ENCODE measurements at regions not wholly inside any gene's neighbourhood (a gene's known extent, or its start where the extent isn't known, plus 50 kb on each side); places are given as distances from the start of the nearest gene placed in this dataset.

DNA sequence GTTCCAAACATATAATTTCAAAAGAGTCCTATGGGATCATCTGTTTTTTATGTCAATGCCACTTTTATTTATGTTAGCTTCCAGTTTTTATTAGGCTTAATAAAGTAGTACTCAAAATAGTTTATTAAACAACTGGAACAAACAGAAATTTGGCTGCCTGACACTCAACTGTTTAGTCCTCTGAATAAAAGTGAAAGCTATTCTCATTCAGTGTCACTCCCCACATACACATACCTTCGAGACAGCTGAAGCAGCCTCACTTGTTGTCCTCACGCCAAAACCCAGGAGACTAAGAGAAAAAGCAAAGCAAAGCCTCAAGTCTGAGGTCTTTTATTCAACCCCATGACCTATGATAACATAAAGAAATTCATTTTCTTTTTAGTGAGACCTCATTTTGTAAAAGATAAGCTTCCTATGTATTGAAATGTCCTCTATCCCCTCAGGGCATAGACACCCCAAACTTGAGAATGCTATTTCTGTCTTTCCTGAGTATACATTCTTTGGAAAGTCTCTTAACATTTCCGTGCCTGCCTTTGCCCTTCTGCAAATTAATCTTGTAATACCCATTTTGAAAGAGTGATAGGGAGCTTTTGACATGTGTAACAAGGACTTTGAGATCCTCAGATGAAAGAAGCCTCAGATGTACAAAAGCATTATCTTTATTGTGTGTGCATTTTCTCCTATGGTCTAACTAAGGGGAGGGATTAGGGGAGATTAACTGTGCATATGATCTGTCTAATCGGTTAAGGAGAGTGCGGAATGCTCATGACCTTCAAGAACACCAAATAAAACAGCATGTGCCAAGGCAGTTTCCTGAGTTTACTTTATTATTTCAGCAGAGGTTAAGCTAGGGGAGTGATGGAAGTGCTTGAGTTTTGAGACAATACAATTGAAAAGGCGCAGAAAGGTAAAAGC, 1523.7 kb upstream of the PIK3C3 start:
- Histone ChIP-seq H3K4me1 (ENCODE audit: control insufficient read depth in 4 of 4, insufficient read depth in 4 of 4, low read length in 3 of 4) (no peaks in the 10 kb centered on the region), H3K4me3 (ENCODE audit: low read depth in 1 of 3, low read length in 3 of 3) (no peak overlapping the region), H3K27ac (ENCODE audit: low read depth in 1 of 2, low read length in 2 of 2) (no peak overlapping the region), H3K27me3 (ENCODE audit: control insufficient read depth in 4 of 4, insufficient read depth in 4 of 4, low read length in 3 of 4) (no peaks in the 10 kb centered on the region), H3K9me3 (ENCODE audit: control insufficient read depth in 4 of 4, low read length in 3 of 4) (no peaks in the 10 kb centered on the region), H3K36me3 (ENCODE audit: control insufficient read depth in 4 of 4, insufficient read depth in 3 of 4, low read depth in 1 of 4, low read length in 3 of 4) (no peaks in the 10 kb centered on the region), H3K9ac (ENCODE audit: low read depth in 1 of 2, low read length in 2 of 2) (no peak overlapping the region)
- TF ChIP-seq, protein P1, sequence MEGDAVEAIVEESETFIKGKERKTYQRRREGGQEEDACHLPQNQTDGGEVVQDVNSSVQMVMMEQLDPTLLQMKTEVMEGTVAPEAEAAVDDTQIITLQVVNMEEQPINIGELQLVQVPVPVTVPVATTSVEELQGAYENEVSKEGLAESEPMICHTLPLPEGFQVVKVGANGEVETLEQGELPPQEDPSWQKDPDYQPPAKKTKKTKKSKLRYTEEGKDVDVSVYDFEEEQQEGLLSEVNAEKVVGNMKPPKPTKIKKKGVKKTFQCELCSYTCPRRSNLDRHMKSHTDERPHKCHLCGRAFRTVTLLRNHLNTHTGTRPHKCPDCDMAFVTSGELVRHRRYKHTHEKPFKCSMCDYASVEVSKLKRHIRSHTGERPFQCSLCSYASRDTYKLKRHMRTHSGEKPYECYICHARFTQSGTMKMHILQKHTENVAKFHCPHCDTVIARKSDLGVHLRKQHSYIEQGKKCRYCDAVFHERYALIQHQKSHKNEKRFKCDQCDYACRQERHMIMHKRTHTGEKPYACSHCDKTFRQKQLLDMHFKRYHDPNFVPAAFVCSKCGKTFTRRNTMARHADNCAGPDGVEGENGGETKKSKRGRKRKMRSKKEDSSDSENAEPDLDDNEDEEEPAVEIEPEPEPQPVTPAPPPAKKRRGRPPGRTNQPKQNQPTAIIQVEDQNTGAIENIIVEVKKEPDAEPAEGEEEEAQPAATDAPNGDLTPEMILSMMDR (IDR thresholded peaks at IDR 0.05; ENCODE audit: low read depth, low read length, missing input control), result no peak
- no peak for TF ChIP-seq TAF1 (conservative IDR thresholded peaks at IDR 0.05)
- no peak for TF ChIP-seq NR2F2 (IDR thresholded peaks at IDR 0.05)
- TF ChIP-seq, protein P2, sequence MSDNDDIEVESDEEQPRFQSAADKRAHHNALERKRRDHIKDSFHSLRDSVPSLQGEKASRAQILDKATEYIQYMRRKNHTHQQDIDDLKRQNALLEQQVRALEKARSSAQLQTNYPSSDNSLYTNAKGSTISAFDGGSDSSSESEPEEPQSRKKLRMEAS (IDR thresholded peaks at IDR 0.05), result no peak
- TF ChIP-seq SP1 (IDR thresholded peaks at IDR 0.05), result no peak
- TF ChIP-seq RXRA (IDR thresholded peaks at IDR 0.05), result no peak
- TF ChIP-seq HNF4A (conservative IDR thresholded peaks at IDR 0.05), result no peak
- 65% methylated on average over 6 of the region's 6 CpGs for WGBS
- DNase-seq (ENCODE audit: low spot score), result no peak

DNA sequence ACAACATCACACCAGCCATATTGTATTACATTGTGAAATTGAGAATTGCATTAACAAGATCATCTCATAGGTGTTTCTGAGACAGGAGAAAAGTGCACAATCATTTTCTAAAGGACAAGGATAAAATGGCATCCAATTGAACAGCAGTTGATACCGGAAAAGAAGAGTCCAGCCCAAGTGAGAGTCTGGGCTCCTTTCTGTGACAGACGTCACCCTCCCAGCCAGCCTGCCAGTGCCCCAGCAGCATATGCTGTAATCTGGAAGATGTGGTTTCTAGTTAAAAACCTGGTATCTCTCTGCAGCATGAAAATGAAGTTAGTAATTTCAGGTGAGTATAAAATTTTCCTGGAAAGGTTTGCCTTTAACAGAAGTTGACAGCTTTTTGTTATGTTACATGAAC, 1531.7 kb upstream of the PIK3C3 start:
- Histone ChIP-seq H3K9ac (ENCODE audit: low read depth in 1 of 2, low read length in 2 of 2) (no peak overlapping the region), H3K4me3 (ENCODE audit: low read depth in 1 of 3, low read length in 3 of 3) (no peak overlapping the region)
- 74% methylated on average over 2 of the region's 2 CpGs for WGBS

More for the DNA sequence above, 1531.7 kb upstream of the PIK3C3 start:
- no peaks in the 10 kb centered on the region for H3K4me1 ChIP-seq (ENCODE audit: control insufficient read depth in 4 of 4, insufficient read depth in 4 of 4, low read length in 3 of 4)
- H3K9me3 ChIP-seq (ENCODE audit: control insufficient read depth in 4 of 4, low read length in 3 of 4), result no peaks in the 10 kb centered on the region
- no peaks in the 10 kb centered on the region for H3K36me3 ChIP-seq (ENCODE audit: control insufficient read depth in 4 of 4, insufficient read depth in 3 of 4, low read depth in 1 of 4, low read length in 3 of 4)
- DNase-seq (ENCODE audit: low spot score), result no peak
- TF ChIP-seq HNF4G (IDR thresholded peaks at IDR 0.05) (no peak), FOXA1 (IDR thresholded peaks at IDR 0.05) (no peak), YY1 (IDR thresholded peaks at IDR 0.05) (no peak), NR2F2 (IDR thresholded peaks at IDR 0.05) (no peak), HNF4A (conservative IDR thresholded peaks at IDR 0.05) (no peak), GABPA (IDR thresholded peaks at IDR 0.05 in 1 of 2, conservative IDR thresholded peaks at IDR 0.05 in 1 of 2) (no peak), EGR1 (IDR thresholded peaks at IDR 0.05; ENCODE audit: low read depth in 2 of 2) (no peak), RXRA (IDR thresholded peaks at IDR 0.05) (no peak), RAD21 (IDR thresholded peaks at IDR 0.05) (no peak)
- TF ChIP-seq, protein P3, sequence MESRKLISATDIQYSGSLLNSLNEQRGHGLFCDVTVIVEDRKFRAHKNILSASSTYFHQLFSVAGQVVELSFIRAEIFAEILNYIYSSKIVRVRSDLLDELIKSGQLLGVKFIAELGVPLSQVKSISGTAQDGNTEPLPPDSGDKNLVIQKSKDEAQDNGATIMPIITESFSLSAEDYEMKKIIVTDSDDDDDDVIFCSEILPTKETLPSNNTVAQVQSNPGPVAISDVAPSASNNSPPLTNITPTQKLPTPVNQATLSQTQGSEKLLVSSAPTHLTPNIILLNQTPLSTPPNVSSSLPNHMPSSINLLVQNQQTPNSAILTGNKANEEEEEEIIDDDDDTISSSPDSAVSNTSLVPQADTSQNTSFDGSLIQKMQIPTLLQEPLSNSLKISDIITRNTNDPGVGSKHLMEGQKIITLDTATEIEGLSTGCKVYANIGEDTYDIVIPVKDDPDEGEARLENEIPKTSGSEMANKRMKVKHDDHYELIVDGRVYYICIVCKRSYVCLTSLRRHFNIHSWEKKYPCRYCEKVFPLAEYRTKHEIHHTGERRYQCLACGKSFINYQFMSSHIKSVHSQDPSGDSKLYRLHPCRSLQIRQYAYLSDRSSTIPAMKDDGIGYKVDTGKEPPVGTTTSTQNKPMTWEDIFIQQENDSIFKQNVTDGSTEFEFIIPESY (IDR thresholded peaks at IDR 0.05), result no peak
- TF ChIP-seq, protein P4, sequence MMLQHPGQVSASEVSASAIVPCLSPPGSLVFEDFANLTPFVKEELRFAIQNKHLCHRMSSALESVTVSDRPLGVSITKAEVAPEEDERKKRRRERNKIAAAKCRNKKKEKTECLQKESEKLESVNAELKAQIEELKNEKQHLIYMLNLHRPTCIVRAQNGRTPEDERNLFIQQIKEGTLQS (IDR thresholded peaks at IDR 0.05), result no peak
- no peaks in the 10 kb centered on the region for H3K27me3 ChIP-seq (ENCODE audit: control insufficient read depth in 4 of 4, insufficient read depth in 4 of 4, low read length in 3 of 4)
- no peak overlapping the region for H3K27ac ChIP-seq (ENCODE audit: low read depth in 1 of 2, low read length in 2 of 2)

Measured in liver (tissue), 8 donors.